Glutamatergic neuron (in vitro differentiated cells): ENCODE measurements at regions not wholly inside any gene's neighbourhood (a gene's known extent, or its start where the extent isn't known, plus 50 kb on each side); places are given as distances from the start of the nearest gene placed in this dataset.

Source experiments
- DNase-seq: peaks from one replicate; pipeline ENCODE4 v3.0.0; 2022
- H3K27ac Mint-ChIP-seq: one replicate; pipeline ENCODE4 v1.8.0; 2020; ENCODE audit warnings: mild to moderate bottlenecking, mixed read lengths, inconsistent platforms; ENCODE audit not compliant: unreplicated experiment
- H3K27me3 Mint-ChIP-seq: one replicate; pipeline ENCODE4 v1.8.0; 2020; ENCODE audit warnings: mild to moderate bottlenecking, moderate library complexity, mixed read lengths, inconsistent platforms; ENCODE audit not compliant: unreplicated experiment
- H3K36me3 Mint-ChIP-seq: one replicate; pipeline ENCODE4 v1.8.0; 2020; ENCODE audit warnings: mild to moderate bottlenecking, mixed read lengths, inconsistent platforms; ENCODE audit not compliant: unreplicated experiment
- H3K4me1 Mint-ChIP-seq: one replicate; pipeline ENCODE4 v1.8.0; 2020; ENCODE audit warnings: mild to moderate bottlenecking, low read depth, mixed read lengths, inconsistent platforms; ENCODE audit not compliant: unreplicated experiment
- H3K4me3 Mint-ChIP-seq: one replicate; pipeline ENCODE4 v1.8.0; 2020; ENCODE audit warnings: mild to moderate bottlenecking, mixed read lengths, inconsistent platforms; ENCODE audit not compliant: unreplicated experiment
- H3K9me3 Mint-ChIP-seq: one replicate; pipeline ENCODE4 v1.8.0; 2020; ENCODE audit warnings: mild to moderate bottlenecking, moderate library complexity, mixed read lengths, inconsistent platforms; ENCODE audit not compliant: unreplicated experiment
- TF ChIP-seq, protein P1 (sequence below): fragments of 200-600 bp; sonication (generic); IDR thresholded peaks from one replicate; pipeline ENCODE4 v1.5.0; 2021; ENCODE audit not compliant: partially characterized antibody, unreplicated experiment

- H3K4me1 Mint-ChIP-seq, result no peaks in the 10 kb centered on the region
- no peaks in the 10 kb centered on the region for H3K36me3 Mint-ChIP-seq
- no peak overlapping the region for H3K4me3 Mint-ChIP-seq
- TF ChIP-seq, protein P1, sequence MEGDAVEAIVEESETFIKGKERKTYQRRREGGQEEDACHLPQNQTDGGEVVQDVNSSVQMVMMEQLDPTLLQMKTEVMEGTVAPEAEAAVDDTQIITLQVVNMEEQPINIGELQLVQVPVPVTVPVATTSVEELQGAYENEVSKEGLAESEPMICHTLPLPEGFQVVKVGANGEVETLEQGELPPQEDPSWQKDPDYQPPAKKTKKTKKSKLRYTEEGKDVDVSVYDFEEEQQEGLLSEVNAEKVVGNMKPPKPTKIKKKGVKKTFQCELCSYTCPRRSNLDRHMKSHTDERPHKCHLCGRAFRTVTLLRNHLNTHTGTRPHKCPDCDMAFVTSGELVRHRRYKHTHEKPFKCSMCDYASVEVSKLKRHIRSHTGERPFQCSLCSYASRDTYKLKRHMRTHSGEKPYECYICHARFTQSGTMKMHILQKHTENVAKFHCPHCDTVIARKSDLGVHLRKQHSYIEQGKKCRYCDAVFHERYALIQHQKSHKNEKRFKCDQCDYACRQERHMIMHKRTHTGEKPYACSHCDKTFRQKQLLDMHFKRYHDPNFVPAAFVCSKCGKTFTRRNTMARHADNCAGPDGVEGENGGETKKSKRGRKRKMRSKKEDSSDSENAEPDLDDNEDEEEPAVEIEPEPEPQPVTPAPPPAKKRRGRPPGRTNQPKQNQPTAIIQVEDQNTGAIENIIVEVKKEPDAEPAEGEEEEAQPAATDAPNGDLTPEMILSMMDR, result no peak
- H3K9me3 Mint-ChIP-seq, result no peaks in the 10 kb centered on the region
- H3K27me3 Mint-ChIP-seq, result peaks cover 4% of the 10 kb centered on the region
- DNase-seq, result no peak
- H3K27ac Mint-ChIP-seq, result no peak overlapping the region
Measured at GRCh38 chr6:117075218-117075617, 190.1 kb upstream of the VGLL2 start.

- Mint-ChIP-seq H3K4me1 (no peaks in the 10 kb centered on the region), H3K36me3 (no peaks in the 10 kb centered on the region), H3K27ac (no peak overlapping the region), H3K9me3 (no peaks in the 10 kb centered on the region), H3K27me3 (peaks cover 4% of the 10 kb centered on the region), H3K4me3 (no peak overlapping the region)
- TF ChIP-seq, protein P1, result no peak
- DNase-seq, result no peak
Measured at GRCh38 chr6:117076076-117076475, 189.3 kb upstream of the VGLL2 start.

- TF ChIP-seq, protein P1, result no peak
- H3K27ac Mint-ChIP-seq, result no peak overlapping the region
- no peak for DNase-seq
- H3K4me1 Mint-ChIP-seq, result no peaks in the 10 kb centered on the region
- H3K27me3 Mint-ChIP-seq, result peaks cover 4% of the 10 kb centered on the region
- H3K36me3 Mint-ChIP-seq, result no peaks in the 10 kb centered on the region
- H3K4me3 Mint-ChIP-seq, result no peak overlapping the region
- no peaks in the 10 kb centered on the region for H3K9me3 Mint-ChIP-seq
Measured at GRCh38 chr6:117077300-117077699, 188.1 kb upstream of the VGLL2 start.

DNA sequence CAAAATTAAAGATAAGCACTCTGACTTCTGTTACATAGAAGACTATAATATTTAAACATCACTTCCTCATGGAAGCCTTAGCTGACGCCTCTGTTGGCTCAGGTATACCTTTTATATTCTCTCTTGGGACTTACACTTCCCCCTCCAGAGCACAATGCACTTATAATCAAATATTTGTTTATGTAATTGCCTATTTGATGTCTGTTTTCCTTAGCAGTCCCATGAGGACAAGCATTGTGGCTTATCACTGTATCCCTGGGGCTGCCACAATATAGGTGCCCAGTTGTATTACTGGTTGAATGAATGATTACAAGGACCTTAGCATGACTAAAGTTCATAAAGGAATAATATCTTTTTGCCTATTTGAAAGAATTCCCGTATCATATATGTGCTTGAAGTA lies 186.7 kb upstream of the VGLL2 start:
- Mint-ChIP-seq H3K4me1 (no peaks in the 10 kb centered on the region), H3K9me3 (no peaks in the 10 kb centered on the region), H3K27me3 (peaks cover 4% of the 10 kb centered on the region), H3K36me3 (no peaks in the 10 kb centered on the region), H3K27ac (no peak overlapping the region), H3K4me3 (no peak overlapping the region)
- TF ChIP-seq, protein P1, result no peak
- no peak for DNase-seq

- Mint-ChIP-seq H3K9me3 (no peaks in the 10 kb centered on the region), H3K4me3 (no peak overlapping the region), H3K4me1 (no peaks in the 10 kb centered on the region), H3K27me3 (peaks cover 4% of the 10 kb centered on the region), H3K36me3 (no peaks in the 10 kb centered on the region), H3K27ac (no peak overlapping the region)
- TF ChIP-seq, protein P1, result no peak
- DNase-seq, result no peak
Measured at GRCh38 chr6:117079951-117080350, 185.4 kb upstream of the VGLL2 start.
